NCI-H2196 (cell line): ENCODE measurements at regions not wholly inside any gene's neighbourhood (a gene's known extent, or its start where the extent isn't known, plus 50 kb on each side); places are given as distances from the start of the nearest gene placed in this dataset.
"Not testable (repeated sequence)": the region's sequence is repeated elsewhere in the genome, so short reads cannot be mapped to it uniquely, and the experiment has no call there.

ENCODE experiments used
- DNase-seq: peaks from one replicate; lab custom pipeline; 2025; ENCODE audit not compliant: unreplicated experiment; lab: John Stamatoyannopoulos, UW

DNA sequence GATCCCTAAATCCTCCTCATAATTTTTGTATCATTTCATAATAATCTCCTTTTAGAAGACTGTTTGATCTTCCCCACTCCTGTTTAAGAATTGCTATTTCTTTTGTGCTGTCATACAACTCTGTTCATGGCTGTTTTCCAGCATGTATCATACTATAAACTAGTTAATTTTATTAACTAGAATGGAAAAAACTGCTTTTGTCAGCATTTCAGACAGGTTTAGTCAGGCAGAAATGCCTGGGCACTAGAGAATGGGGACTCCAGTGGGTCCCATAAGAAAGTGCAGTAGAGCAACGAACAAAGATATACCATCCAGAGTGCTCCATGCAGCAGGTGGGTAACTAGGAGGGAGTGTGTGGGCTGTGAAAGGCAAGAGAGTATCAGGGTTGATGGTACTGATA lies 523.9 kb downstream of the PLOD2 start:
- DNase-seq = no peak

DNA sequence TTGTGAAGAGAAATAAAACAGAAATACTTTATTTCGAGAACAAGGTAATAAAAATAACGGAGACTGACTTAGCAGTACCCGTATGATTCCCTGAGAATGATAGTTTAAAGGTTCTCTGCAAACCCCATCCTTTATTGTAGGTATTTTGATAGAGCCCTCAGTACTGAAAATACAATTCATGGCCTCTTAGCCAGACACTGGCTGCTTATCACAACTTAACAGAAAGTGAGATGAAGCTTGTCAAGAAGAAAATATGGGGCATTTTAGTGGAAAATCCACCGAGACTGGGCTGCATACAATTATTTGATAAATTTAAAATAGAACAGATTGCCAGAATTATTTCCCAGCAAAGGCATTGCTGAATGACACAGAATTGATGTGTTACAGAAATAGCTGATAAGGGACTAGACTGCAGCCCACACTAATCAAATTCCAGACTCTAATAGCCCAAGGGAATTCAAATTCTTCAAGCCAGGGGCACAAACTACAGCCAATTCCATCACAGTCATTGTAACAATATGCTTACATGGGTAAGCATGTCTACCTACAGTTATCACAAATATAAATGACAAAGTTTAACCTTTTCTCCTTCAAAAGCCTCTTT lies 521.9 kb downstream of the PLOD2 start:
- no peak for DNase-seq

DNA sequence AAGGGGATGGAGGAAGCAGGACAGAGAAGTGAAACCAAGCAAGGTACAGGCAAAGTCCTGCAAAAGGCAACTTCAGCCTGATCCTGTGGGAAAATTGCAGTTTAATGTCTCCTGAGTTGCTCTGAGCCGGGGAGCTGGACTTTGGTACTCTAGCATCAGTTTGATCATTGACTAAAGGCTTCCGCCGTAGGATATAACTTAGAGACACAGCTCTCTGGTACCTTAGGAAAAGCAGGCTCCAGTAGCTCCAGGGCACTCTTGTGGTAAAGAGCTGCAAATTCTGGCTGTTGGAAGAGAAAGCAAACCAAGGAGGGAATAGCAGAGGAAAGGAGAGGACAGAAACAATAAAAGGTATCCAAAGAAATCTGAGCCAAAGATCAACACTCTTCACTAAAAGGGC lies 521.1 kb downstream of the PLOD2 start:
- no peak for DNase-seq

DNA sequence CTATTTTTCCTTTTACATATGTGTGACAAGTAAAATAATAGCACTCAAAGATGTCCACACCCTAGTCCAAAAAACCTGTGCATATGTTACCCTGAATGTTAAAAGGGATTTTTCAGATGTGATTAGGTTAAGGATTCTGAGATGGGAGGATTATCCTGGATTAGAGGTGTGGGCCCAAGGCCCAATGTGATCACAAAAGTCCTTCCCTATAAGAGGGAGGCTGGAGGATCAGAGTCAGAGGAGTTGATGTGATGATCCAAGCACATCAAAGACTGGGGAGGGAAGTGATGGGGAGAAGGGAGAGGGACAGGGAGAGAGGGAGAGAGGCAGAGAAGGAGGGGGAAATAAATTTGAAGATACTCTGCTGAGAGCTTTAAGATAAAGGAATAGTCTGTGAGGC lies 512.6 kb downstream of the PLOD2 start:
- no peak for DNase-seq

DNA sequence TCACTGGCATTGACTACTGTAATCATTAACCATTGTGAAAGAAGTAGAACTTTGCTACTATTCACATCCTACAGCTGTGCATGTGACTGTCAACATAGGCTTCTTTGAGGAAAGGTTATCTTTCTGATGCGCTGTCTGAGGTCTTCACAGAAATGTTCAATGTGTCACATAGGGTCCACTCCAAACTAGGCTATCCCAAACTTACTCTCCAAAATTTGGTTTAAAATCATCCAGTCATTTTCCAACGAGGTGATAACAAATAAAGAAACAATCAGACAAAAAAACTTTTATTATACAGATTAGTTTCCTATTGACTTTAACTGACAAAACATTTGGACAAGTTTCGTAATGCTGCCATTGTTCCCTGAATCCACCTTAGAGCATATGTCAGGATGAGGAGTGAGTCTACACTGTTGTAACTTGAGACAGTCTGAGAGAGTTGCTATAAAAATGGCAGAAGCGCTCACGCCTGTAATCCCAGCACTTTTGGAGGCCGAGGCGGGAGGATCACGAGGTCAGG lies 511.6 kb downstream of the PLOD2 start:
- no peak for DNase-seq

DNA sequence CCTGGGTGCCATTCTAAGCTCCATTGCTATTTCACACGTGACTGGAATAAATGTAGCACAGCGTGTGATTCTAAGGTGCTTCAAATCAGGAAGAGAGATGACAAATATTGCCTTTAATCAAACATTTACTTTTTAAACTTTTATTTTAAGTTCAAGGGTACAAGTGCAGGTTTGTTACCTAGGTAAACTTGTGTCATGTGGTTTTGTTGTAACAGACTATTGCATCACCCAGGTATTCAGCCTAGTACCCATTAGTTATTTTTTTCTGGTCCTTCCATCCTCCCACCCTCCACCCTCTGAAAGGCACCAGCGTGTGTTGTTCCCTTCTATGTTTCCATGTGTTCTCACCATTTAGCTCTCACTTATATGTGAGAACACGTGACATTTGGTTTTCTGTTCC lies 510.8 kb downstream of the PLOD2 start:
- no peak for DNase-seq

DNA sequence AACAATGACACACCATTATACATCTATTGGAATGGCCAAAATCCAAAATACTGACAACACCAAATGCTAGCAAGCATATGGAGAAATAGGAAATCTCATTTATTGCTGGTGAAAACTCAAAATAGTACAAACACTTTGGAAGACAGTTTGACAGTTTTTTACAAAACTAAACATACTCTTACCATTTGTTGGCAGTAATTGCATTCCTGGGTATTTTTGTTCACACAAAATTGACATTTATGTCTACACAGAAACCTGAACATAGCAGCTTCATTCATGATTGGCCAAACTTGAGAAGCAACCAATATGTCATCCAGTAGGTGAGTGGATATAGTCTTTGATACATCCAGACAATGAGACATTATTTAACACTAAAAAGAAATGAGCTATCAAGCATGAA lies 489.9 kb downstream of the PLOD2 start:
- DNase-seq = no peak

DNA sequence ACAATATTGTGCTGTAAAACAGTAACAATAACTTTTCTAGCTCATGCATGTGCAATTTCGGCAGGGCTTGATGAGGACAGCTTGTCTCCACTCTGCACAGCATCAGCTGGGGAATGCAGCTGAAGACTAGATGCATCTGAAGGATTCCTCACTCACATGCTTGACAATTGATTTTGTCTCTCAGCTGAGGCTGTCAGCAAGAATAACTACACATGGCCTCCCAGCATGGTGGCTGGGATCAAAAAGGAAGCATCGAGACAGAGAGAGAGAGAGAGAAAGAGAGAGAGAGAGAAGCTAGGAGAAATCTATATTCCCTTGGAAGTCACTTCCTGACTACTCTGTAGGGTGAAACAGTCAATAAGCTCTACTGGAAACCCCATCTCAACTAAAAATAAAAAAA lies 487.1 kb downstream of the PLOD2 start:
- no peak for DNase-seq

DNA sequence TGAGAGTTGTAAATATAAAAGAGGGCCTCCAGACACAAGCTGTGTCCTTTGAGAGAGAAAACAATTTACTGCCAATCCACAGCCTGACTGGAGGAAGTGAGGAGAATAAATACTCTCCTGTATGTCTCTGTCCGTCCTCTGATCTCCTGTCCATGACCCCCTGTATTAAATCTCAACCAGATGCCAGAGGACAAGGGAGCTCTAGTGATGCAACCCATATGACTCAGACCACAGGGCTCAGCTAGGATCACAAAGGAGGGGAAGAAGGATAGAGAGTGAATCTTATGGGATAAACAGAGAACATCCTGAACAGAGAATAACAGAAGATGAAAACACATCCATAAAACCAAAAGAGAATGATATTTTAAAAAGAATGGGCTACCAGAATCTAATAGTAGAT lies 482.6 kb downstream of the PLOD2 start:
- DNase-seq = no peak

DNA sequence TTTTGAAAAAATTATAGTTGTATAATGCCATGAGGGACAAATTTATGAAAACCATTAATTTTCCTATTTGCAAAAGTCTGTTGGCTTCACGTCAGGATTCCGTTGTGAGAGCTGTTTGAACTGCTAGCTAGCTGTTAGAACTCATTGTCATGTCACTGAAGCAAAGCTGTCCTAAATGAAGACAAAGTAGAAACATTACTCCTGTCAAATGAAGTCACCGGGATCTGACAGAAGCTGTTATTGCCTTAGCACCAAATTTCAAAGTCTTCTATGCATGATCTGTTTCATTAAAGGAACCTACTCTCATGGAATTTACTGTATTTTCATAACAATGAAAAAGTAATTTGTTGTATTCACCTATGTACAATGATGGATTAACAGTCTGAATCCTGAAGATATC lies 479.8 kb downstream of the PLOD2 start:
- DNase-seq = no peak

DNA sequence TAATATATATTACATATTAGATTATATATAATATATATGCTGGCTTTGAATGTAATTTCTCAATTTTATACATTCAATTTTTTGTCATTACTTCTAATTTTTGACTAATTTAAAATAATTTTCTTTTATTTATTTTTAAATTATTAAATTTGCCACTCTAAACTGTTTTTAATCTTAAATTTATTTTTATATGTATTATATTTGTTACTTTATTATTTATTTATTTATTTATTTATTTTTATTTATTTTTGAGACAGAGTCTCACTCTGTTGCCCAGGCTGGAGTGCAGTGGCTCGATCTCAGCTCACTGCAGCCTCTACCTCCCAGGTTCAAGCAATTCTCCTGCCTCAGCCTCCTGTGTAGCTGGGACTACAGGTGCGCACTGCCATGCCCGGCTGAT lies 473.0 kb downstream of the PLOD2 start:
- not testable (repeated sequence) for DNase-seq

DNA sequence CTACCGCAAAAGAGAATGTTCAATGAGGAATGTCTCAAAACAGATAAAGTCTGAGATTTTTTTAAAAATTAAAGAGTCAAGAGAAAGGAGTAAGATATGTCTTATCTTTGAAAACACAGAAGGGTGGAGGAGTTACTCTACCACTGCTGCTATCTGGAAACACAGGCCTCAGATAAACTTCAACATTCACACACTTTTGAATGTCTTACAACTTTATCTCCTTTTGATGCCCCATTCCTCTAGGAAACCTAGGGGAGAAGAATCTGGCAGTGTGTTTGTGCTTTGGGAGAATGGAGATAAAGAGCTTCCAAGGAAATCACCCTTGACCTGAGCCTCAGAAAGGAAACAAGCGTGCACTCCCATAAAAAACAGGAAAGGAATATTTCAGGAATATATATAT lies 468.2 kb downstream of the PLOD2 start:
- no peak for DNase-seq

DNA sequence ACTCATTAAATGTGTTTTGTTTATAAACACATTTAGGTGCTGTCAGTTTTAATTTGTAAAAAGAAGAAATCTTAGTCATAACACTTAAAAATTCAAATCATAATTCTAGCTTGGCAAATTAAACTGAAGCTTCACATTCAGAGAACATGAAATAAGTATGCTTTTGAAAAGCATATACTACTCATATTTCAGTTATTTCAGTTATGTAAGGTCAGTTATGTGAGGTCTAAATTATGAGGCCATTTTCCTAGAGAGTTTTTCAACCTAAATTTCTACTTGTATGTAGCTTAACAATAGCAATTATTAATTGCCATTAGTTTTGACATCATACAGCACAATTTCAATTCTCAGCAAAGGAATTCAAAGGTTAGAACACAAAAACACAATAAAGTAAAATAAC lies 465.0 kb downstream of the PLOD2 start:
- DNase-seq = no peak

DNA sequence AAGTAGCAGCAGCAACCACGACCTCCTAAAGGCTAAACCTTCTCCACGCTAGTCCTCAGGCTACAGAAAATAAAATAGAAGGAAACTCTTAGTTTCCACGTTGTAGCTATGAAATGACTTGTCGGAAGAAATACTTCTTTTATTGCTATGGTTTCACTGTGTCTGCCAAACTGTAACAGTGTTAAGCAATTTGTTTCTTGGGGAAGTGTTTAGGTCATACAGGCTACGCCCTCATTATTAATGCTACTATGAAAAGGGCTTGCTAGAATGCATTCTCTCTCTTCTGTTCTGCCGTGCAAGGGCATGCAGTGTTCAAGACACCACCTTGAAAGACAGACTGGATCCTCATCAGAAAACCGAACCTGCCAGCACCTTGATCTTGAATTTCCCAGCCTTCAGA lies 462.7 kb downstream of the PLOD2 start:
- no peak for DNase-seq

DNA sequence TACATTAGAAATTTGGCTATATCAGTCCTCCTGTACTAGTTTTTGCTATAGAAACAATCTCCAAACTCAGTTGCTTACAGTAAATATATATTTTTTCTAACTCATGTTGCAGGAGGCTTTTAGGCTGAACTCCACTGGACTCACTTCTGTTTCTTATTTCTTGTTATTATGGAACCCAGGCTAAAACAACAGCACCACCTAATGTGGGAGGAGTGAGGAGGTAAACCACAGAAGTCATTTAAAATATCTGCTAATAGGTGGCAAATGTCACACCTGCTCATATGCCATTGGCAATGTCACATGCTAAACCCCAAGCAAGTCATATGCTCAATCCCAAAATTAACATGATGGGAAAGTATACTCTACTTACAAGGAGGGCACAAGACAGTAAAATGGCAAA lies 462.2 kb downstream of the PLOD2 start:
- DNase-seq = no peak

DNA sequence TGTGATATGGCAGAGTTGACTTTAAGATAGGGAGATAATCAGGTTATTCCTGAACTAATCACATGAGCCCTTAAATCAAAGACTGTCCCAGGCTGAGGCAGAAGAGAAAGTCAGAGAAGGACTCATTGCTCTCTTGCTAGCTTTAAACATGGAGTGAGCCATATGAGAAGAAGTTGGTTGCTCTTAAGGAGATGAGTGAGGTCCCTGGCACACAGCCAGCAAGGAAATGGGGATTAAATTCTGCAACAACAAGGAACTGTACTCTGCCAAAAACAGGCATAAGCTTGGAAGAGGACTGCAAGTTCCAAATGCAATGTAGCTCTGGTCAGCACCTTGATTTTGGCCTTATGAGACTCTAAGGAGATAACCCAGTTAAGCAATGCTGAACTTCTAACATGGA lies 457.0 kb downstream of the PLOD2 start:
- DNase-seq = no peak

DNA sequence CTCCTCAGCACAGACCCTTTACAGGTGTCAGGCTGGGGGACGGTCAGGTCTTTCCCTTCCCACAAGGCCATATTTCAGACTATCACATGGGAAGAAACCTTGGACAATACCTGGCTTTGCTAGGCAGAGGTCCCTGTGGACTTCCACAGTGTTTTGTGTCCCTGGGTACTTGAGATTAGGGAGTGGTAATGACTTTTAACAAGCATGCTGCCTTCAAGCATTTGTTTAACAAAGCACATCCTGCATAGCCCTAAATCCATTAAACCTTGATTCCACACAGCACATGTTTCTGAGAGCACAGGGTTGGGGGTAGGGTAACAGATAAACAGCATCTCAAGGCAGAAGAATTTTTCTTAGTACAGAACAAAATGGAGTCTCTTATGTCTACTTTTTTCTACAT lies 451.2 kb downstream of the PLOD2 start:
- not testable (repeated sequence) for DNase-seq

DNA sequence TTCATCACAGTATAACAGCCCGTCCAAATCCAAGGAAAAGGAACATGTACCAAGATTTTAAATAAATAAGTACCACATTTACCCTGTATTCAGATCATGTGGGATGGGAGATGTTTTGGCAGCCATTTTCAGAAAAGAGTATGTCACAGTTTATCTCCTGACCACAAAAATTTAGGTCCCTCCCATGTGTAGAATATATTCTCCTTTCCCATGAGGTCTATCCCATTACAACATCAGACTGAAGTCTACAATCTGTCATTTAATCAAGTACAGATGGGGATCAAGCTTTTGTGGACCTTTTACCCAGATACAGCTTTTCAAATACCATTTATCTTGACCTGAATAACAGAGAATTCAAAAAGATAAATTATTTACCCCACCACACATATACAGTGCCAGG lies 444.5 kb downstream of the PLOD2 start:
- no peak for DNase-seq

DNA sequence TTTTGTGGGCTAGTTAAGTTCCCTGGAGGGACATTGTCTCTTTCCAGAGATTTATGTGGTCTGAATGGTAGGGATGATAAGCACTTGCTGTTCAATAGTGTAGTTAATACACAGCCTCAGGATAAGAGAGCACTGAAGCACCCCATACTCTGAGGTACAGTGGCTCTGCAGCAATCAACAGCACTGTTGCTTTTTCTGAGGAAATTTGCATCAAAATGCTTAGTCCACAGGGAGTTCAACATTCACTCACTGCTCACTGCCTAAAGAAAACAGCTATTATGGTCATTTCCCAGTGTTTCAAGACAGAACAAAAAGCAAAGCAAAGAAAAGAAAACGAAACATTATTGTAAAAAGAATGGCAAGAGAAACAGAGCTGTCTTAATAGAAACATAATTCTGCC lies 441.9 kb downstream of the PLOD2 start:
- DNase-seq = no peak

DNA sequence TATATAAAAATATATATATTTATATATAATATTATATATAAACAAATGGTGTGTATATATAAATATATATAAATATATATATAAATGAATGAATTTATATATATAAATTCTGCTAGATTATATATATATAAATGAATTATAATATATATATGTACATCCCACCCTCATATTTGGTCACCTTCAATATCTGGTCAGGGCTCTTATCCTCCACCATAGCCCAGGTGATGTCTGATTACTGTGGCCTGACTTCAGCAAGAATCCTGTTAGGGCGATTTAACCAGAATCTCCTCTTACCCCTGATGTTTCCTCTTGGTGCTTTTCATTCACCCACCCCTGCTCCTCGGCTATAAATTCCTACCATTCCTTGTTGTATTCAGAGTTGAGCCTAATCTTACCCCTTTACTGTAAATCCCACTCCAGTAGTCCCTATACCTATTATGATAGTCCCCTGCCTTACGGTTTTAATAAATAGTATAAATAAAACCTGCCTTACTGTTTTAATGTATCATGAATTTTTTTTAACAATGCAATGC lies 439.6 kb downstream of the PLOD2 start:
- no peak for DNase-seq

DNA sequence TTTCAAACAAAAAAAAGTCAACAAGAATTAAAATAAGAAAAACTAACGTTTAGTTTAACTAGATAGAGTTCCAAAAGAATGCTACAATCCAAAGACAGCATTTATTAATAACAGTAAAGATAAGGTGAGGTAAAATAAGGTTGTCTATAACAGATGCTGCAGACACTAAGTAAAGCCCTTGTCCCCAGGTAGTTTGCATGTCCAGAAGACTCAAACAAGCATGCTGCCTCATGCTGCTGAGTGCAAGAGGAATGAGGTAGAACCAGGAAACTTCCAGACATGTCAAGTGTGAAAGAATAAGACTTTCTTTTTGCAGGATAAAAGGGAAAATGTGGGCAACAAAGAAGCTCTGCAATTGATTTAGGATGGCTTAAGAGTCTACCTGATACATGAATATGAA lies 439.2 kb downstream of the PLOD2 start:
- DNase-seq = no peak

DNA sequence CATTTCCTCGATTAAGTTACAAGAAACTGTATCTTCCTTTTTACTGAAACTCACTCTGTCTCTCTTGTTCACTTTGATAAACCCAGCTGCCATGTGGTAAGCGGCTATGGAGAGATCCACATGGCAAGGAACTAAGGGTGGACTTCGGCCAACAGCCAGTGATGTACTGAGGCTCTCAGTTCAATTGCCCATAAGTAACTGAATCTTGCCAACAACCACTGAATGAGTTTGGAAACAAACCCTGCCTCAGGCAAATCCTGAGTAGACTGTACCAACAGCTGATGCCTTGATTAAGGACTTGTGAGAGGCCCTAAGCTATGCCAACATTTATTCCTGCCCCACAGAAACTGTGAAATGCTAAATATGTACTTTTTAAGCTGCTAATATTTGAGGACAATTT lies 433.5 kb downstream of the PLOD2 start:
- DNase-seq = no peak

DNA sequence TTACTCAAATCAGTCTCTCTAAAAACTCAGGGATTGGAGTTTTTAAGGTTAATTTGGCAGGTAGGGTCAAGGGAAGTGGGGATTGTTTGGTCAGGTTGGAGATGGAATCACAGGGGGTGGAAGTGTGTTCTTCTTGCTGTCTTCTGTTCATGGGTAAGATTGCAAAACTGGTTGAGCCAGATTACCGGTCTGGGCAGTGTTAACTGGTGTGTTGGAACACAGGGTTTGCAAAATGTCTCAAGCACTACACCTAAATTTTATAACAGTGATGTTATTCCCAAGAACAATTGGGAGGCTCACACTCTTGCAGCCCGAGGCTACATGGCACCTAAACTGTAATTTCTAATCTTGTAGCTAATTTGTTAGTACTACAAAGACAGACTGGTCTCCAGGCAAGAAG lies 425.4 kb downstream of the PLOD2 start:
- no peak for DNase-seq
